ENCODE measurements at regions not wholly inside any gene's neighbourhood (a gene's known extent, or its start where the extent isn't known, plus 50 kb on each side); places are given as distances from the start of the nearest gene placed in this dataset.
A peak's percentile ranks its signal among the peaks of the same experiment; 100 is the strongest.

GRCh38 chr14:65359503-65359902 lies 53.0 kb upstream of the FUT8 start:
- DNase-seq, result peak; percentile 33

- DNase-seq, result no peak
Measured at GRCh38 chr14:65360144-65360784, 52.3 kb upstream of the FUT8 start.

DNA sequence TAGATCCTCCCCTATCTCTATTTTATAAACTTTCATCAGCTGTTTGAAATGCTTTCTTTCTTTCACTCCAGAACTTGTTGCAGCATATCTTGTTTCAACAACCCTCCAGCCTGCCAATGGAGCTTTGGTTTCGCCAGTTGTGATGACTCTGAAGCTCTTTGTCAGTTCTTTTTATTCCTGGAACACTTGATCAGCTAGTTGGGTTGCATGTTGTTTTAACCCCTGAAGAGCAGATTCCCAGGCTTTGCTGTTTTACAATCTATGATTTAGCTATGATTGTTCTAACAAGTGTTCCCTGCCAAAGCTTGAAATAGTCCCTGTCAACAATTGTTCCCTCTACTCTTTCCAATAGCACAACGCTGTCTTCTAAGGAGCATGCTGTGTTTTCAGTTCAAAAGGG lies 50.6 kb upstream of the FUT8 start:
- DNase-seq, result no peak
